GM23338 (cell line): ENCODE measurements at regions not wholly inside any gene's neighbourhood (a gene's known extent, or its start where the extent isn't known, plus 50 kb on each side); places are given as distances from the start of the nearest gene placed in this dataset.

ENCODE experiments used
- ATAC-seq: fragments of 200-7000 bp; cut with Tn5 transposase; 3 replicates; pipeline ENCODE4 v1.9.1; 2020
- DNase-seq: peaks from one replicate; pipeline ENCODE4 v3.0.0-alpha.2; 2015; ENCODE audit warnings: low spot score
- H2AFZ ChIP-seq: fragments of 200-600 bp; sonication (generic); 2 replicates; pipeline ENCODE4 v1.8.0; 2016; ENCODE audit warnings: antibody characterized with exemption, mild to moderate bottlenecking, moderate library complexity
- H3F3A ChIP-seq: fragments of 200-600 bp; sonication (generic); replicated peaks from 2 replicates; pipeline ENCODE4 v1.8.0; 2017; ENCODE audit warnings: antibody characterized with exemption, mixed run types, low read depth
- H3K27ac ChIP-seq: fragments of 200-600 bp; sonication (generic); 2 replicates; pipeline ENCODE4 v1.6.1; 2016; ENCODE audit warnings: low read depth
- H3K27me3 ChIP-seq: fragments of 200-600 bp; sonication (generic); 2 replicates; pipeline ENCODE4 v1.8.0; 2016; ENCODE audit warnings: mild to moderate bottlenecking, mixed run types, moderate library complexity; ENCODE audit not compliant: insufficient read depth
- H3K36me3 ChIP-seq: fragments of 200-600 bp; sonication (generic); 2 replicates; pipeline ENCODE4 v1.8.0; 2016; ENCODE audit warnings: mild to moderate bottlenecking; ENCODE audit not compliant: insufficient read depth
- H3K4me1 ChIP-seq: fragments of 200-600 bp; sonication (generic); 2 replicates; pipeline ENCODE4 v1.8.0; 2016; ENCODE audit warnings: mild to moderate bottlenecking, moderate library complexity; ENCODE audit not compliant: insufficient read depth
- H3K4me2 ChIP-seq: fragments of 200-600 bp; sonication (generic); 2 replicates; pipeline ENCODE4 v1.7.1; 2017; ENCODE audit warnings: mixed run types
- H3K4me3 ChIP-seq: fragments of 200-600 bp; sonication (generic); 2 replicates; pipeline ENCODE4 v1.6.1; 2016; ENCODE audit warnings: mixed run types
- H3K79me2 ChIP-seq: fragments of 200-600 bp; sonication (generic); replicated peaks from 2 replicates; pipeline ENCODE4 v1.8.0; 2017; ENCODE audit warnings: mild to moderate bottlenecking; ENCODE audit not compliant: insufficient read depth
- H3K9me2 ChIP-seq: fragments of 200-600 bp; sonication (generic); 2 replicates; pipeline ENCODE4 v1.8.0; 2017; ENCODE audit not compliant: insufficient read depth
- H4K20me1 ChIP-seq: fragments of 200-600 bp; sonication (generic); replicated peaks from 2 replicates; pipeline ENCODE4 v1.8.0; 2017; ENCODE audit warnings: mild to moderate bottlenecking; ENCODE audit not compliant: insufficient read depth
- H3K27ac Mint-ChIP-seq: 2 replicates; pipeline ENCODE4 v1.8.0; 2020; ENCODE audit warnings: inconsistent platforms, mild to moderate bottlenecking, moderate library complexity, mixed read lengths
- H3K27me3 Mint-ChIP-seq: 3 replicates; pipeline ENCODE4 v1.8.0; 2022; ENCODE audit warnings: low read depth, mild to moderate bottlenecking, moderate library complexity, mixed read lengths, inconsistent platforms; ENCODE audit not compliant: insufficient read depth, poor library complexity
- H3K36me3 Mint-ChIP-seq: 3 replicates; pipeline ENCODE4 v1.8.0; 2021; ENCODE audit warnings: low read depth, mild to moderate bottlenecking, inconsistent platforms, moderate library complexity, mixed read lengths
- H3K4me1 Mint-ChIP-seq: 3 replicates; pipeline ENCODE4 v1.8.0; 2020; ENCODE audit warnings: mild to moderate bottlenecking, inconsistent platforms, mixed read lengths
- H3K4me3 Mint-ChIP-seq: 3 replicates; pipeline ENCODE4 v1.8.0; 2021; ENCODE audit warnings: moderate library complexity, mild to moderate bottlenecking, inconsistent platforms, mixed read lengths
- H3K9me3 Mint-ChIP-seq: 3 replicates; pipeline ENCODE4 v1.8.0; 2020; ENCODE audit warnings: moderate library complexity, mild to moderate bottlenecking, inconsistent platforms, mixed read lengths
- CREB1 ChIP-seq: fragments of 250-450 bp; sonication (Bioruptor Pico); IDR thresholded peaks from 2 replicates; pipeline ENCODE4 v1.5.0; 2020; ENCODE audit warnings: low read depth, mild to moderate bottlenecking, moderate library complexity
- CTCF ChIP-seq, 2 experiments: fragments of 200-600 bp in 1 of 2; sonication (generic) in 1 of 2; conservative IDR thresholded peaks; 2 replicates each; pipeline versions ENCODE4 v1.5.1 to v1.6.1; 2016 to 2017; ENCODE audit warnings: antibody characterized with exemption in 2 of 2, low read depth in 2 of 2, mild to moderate bottlenecking in 2 of 2, moderate library complexity in 1 of 2
- ETS1 ChIP-seq: IDR thresholded peaks from 2 replicates; pipeline ENCODE4 v1.6.1; 2016; ENCODE audit warnings: antibody characterized with exemption
- EZH2 ChIP-seq: fragments of 200-600 bp; sonication (generic); IDR thresholded peaks from one replicate; pipeline ENCODE4 v1.8.0; 2017; ENCODE audit warnings: antibody characterized with exemption, mild to moderate bottlenecking, low read depth; ENCODE audit not compliant: unreplicated experiment
- EZH2phosphoT487 ChIP-seq: fragments of 200-600 bp; sonication (generic); IDR thresholded peaks from one replicate; pipeline ENCODE4 v1.8.1; 2018; ENCODE audit warnings: antibody characterized with exemption; ENCODE audit not compliant: unreplicated experiment
- NANOG ChIP-seq: IDR thresholded peaks from 2 replicates; pipeline ENCODE4 v1.6.1; 2016; ENCODE audit warnings: antibody characterized with exemption, borderline replicate concordance
- POLR2AphosphoS5 ChIP-seq: IDR thresholded peaks from 2 replicates; pipeline ENCODE4 v1.6.1; 2016; ENCODE audit warnings: antibody characterized with exemption, low read depth
- REST ChIP-seq: IDR thresholded peaks from one replicate; pipeline ENCODE4 v1.6.1; 2018; ENCODE audit warnings: antibody characterized with exemption; ENCODE audit not compliant: unreplicated experiment
- ZNF114 ChIP-seq: fragments of 250-450 bp; sonication (Bioruptor Pico); IDR thresholded peaks from 2 replicates; pipeline ENCODE4 v1.5.0; 2020; ENCODE audit warnings: mild to moderate bottlenecking, moderate library complexity
- ZNF331 ChIP-seq: fragments of 250-450 bp; sonication (Bioruptor Pico); IDR thresholded peaks from 2 replicates; pipeline ENCODE4 v1.5.0; 2020; ENCODE audit warnings: low read depth, mild to moderate bottlenecking, moderate library complexity
- ZNF462 ChIP-seq: fragments of 250-450 bp; sonication (Bioruptor Pico); IDR thresholded peaks from 2 replicates; pipeline ENCODE4 v1.5.0; 2020; ENCODE audit warnings: mild to moderate bottlenecking, moderate library complexity

- TF ChIP-seq REST: no peak
- TF ChIP-seq POLR2AphosphoS5: no peak
- no peak for TF ChIP-seq EZH2
- no peak for TF ChIP-seq CTCF (conservative IDR thresholded peaks at IDR 0.05; ENCODE audit: low read depth in 2 of 2)
- no peak for TF ChIP-seq ZNF114 (CRISPR knock-in tag)
These were observed 2399.8 kb upstream of the TENM3 start (continued) for GRCh38 chr4:179843370-179843769.

- H3K4me3 Mint-ChIP-seq: no peak overlapping the region
- DNase-seq (no peak), ATAC-seq (no peak)
- no peaks in the 10 kb centered on the region for H3K36me3 ChIP-seq
- H3K9me3 Mint-ChIP-seq: no peaks in the 10 kb centered on the region
- H3K27me3 ChIP-seq: no peaks in the 10 kb centered on the region
- no peaks in the 10 kb centered on the region for H3F3A ChIP-seq
- H2AFZ ChIP-seq: no peak overlapping the region
- no peaks in the 10 kb centered on the region for H3K27me3 Mint-ChIP-seq
- H3K4me3 ChIP-seq: no peak overlapping the region
- no peaks in the 10 kb centered on the region for H3K4me1 ChIP-seq
- H4K20me1 ChIP-seq: no peaks in the 10 kb centered on the region
- H3K4me1 Mint-ChIP-seq: no peaks in the 10 kb centered on the region
- no peak overlapping the region for H3K27ac ChIP-seq
- H3K9me2 ChIP-seq: no peaks in the 10 kb centered on the region
- no peaks in the 10 kb centered on the region for H3K36me3 Mint-ChIP-seq
- H3K27ac Mint-ChIP-seq: no peak overlapping the region
- no peaks in the 10 kb centered on the region for H3K79me2 ChIP-seq
- H3K4me2 ChIP-seq: no peak overlapping the region
- TF ChIP-seq NANOG (no peak), CTCF (conservative IDR thresholded peaks at IDR 0.05; ENCODE audit: low read depth in 2 of 2) (no peak), ETS1 (no peak), CREB1 (CRISPR knock-in tag) (no peak), ZNF114 (CRISPR knock-in tag) (no peak), ZNF331 (no peak), EZH2phosphoT487 (no peak), POLR2AphosphoS5 (no peak), ZNF462 (CRISPR knock-in tag) (no peak)
These were observed 2387.7 kb upstream of the TENM3 start for GRCh38 chr4:179855469-179855868.
